GM21360 (cell line): ENCODE measurements at regions not wholly inside any gene's neighbourhood (a gene's known extent, or its start where the extent isn't known, plus 50 kb on each side); places are given as distances from the start of the nearest gene placed in this dataset.
"Not testable (repeated sequence)": the region's sequence is repeated elsewhere in the genome, so short reads cannot be mapped to it uniquely, and the experiment has no call there.

Experiments used
- ATAC-seq: cut with Tn5 transposase; IDR thresholded peaks from one replicate; pipeline ENCODE4 v1.9.1; 2021; ENCODE audit warnings: mild to moderate bottlenecking, moderate library complexity; ENCODE audit not compliant: unreplicated experiment

GRCh38 chr4:32706893-32707292 is 1986.7 kb downstream of the PCDH7 start:
- no peak for ATAC-seq

GRCh38 chr4:32716090-32716620 is 1996.0 kb downstream of the PCDH7 start:
- ATAC-seq: not testable (repeated sequence)

- ATAC-seq: no peak
Observed at GRCh38 chr4:32735856-32736590, 2015.9 kb downstream of the PCDH7 start.

- no peak for ATAC-seq
Observed at GRCh38 chr4:32744211-32744610, 2024.0 kb downstream of the PCDH7 start.

- no peak for ATAC-seq
Observed at GRCh38 chr4:32745351-32745750, 2025.2 kb downstream of the PCDH7 start.

- ATAC-seq: no peak
Observed at GRCh38 chr4:32748061-32748460, 2027.9 kb downstream of the PCDH7 start.

GRCh38 chr4:32748498-32748897 is 2028.3 kb downstream of the PCDH7 start:
- no peak for ATAC-seq

- ATAC-seq: no peak
Observed at GRCh38 chr4:32752962-32753361, 2032.8 kb downstream of the PCDH7 start.

GRCh38 chr4:32768664-32769389 is 2048.7 kb downstream of the PCDH7 start:
- ATAC-seq: no peak

- ATAC-seq: no peak
Observed at GRCh38 chr4:32771491-32771890, 2051.3 kb downstream of the PCDH7 start.

- no peak for ATAC-seq
Observed at GRCh38 chr4:32775049-32775448, 2054.9 kb downstream of the PCDH7 start.

- no peak for ATAC-seq
Observed at GRCh38 chr4:32776435-32777203, 2056.4 kb downstream of the PCDH7 start.

- ATAC-seq: no peak
Observed at GRCh38 chr4:32778025-32778424, 2057.9 kb downstream of the PCDH7 start.

- no peak for ATAC-seq
Observed at GRCh38 chr4:32778938-32779337, 2058.8 kb downstream of the PCDH7 start.

GRCh38 chr4:32789026-32789608 is 2068.9 kb downstream of the PCDH7 start:
- no peak for ATAC-seq

GRCh38 chr4:32790803-32791202 is 2070.6 kb downstream of the PCDH7 start:
- no peak for ATAC-seq

GRCh38 chr4:32798471-32799159 is 2078.4 kb downstream of the PCDH7 start:
- no peak for ATAC-seq

- ATAC-seq: no peak
Observed at GRCh38 chr4:32824336-32824735, 2104.2 kb downstream of the PCDH7 start.

- no peak for ATAC-seq
Observed at GRCh38 chr4:32826169-32826568, 2106.0 kb downstream of the PCDH7 start.

GRCh38 chr4:32830160-32830559 is 2110.0 kb downstream of the PCDH7 start:
- no peak for ATAC-seq
